HG03103 (cell line): ENCODE measurements at regions not wholly inside any gene's neighbourhood (a gene's known extent, or its start where the extent isn't known, plus 50 kb on each side); places are given as distances from the start of the nearest gene placed in this dataset.

Experiments used
- ATAC-seq: cut with Tn5 transposase; IDR thresholded peaks from one replicate; pipeline ENCODE4 v1.9.1; 2021; ENCODE audit warnings: low read depth; ENCODE audit not compliant: unreplicated experiment

DNA sequence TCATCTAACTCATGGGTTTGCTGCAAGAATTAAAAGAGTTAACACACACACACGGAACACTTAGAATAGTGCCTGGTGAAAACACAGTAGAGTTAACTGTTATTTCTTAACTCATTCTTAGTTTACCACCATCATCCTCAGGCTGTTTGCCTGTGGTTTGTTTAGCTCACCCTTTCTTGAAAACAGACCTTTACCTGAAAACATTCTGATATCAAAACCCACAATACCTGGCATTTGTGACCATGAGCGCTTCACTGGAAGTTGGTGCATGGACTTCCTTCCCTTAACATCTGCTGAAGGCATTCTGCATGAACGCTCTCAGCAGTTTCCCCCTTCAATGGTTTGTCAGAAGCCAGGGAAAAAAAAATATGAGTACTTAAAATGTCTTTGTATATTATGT is 256.0 kb downstream of the ETS1 start:
- ATAC-seq, result no peak

DNA sequence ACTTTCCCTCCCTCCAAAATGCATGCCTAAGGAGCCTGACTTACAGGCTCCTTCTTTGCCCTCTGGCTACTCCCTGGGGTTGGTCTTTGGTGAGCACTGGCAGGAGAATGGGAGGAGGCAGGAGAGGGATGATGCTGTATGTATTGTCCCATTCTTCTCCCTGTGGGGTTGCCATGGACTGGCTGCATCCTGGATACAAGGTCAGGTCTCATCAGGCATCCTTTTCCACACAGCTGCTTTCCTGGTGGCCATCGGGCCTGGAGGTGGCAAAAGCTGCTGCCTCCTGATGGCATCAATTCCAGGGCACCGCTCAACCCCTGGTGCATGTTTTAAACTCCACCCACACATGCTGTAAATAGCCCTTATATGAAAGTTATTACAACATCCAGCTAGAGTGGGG is 257.2 kb downstream of the ETS1 start:
- no peak for ATAC-seq

DNA sequence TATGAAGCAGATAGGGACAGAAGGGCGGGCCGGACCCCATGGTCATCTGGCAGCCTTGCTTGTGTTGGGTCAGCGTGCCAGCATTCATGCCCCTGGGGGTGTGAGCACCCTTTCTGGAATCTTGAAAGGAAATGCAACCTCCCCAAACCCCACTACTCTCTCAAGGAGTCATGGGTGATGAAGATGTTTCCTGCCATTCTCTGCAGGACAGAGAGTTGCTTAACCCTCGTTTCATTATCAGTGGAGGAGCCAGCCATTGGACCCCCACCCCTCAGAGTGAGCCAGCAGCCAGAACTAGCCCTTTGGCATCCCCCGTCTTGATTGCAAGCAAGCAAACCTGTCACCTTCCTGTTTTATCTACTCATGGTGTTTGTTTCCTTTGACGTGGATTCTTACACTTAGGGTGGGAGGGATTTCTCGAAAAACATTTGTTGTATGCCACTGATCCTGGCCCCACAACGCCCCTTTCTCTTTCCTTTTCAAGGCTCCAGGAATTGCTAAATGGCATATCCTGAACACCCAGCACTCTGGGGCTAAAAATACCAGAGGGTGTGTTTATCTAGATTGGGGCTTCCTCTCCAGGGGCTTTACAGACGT is 258.3 kb downstream of the ETS1 start:
- no peak for ATAC-seq

DNA sequence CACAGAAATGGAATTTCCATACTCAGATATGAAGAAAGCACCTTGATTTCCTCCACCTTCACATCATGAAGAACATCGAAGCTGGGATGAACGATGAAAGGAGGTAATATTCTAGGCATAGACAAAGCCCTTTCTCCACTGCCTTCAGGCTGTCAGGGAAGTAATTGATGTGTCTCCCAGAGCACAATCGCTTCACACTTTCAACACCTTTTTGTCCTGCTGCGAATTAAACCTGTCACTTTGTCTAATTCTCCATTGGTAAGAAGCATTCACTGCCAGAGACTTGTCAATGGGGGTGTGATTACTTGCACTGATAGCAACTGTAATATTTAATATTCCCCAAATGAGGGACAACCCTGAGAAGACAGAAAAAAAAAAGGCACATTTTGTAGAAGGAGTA is 260.1 kb downstream of the ETS1 start:
- no peak for ATAC-seq

DNA sequence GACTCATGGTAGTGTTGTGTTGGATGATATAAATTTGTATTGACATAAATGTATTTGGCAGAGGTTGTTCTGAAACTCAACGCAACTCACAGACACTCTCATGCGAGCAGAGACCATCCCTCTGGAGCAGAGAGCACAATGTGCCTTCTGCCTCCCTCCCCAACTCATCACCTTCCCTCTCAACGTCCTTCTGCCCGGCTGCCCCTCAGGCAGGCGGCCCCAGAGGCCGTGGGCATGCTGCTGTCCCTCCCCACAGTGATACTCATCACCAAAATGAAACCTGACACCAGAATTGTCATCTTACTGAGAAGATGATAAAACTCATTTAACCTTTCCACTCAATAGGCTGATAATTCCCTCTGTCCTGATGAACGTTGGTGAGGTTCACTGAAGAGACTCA is 260.6 kb downstream of the ETS1 start:
- ATAC-seq, result no peak

DNA sequence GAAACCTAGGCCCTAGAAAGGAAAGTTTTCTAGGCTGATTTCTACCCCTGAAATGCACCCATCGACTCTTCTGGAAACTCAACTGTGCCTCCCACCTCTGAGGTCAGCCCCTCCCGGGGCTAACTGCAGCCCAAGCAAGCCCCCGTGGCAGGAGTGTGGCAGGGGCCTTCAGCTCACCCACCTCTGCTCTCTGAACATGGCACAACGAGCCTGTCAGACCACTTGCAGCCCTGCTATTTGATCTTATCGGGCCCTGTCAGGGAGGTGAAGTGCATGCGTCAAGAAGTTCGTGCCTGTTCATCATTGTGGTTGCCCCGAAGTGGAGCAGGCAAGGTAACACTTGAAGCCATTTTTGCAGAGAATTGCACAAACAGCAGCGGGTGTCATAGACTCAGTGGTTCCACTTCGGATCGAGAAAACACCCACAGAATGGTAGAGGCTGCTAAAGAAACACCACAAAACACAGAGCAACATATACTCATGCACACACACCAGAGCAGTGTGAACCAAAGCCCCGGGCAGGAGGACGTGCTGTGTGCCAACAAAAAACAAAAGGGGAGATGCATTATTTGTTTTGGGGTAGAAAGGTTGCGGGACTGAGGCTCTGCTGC is 262.7 kb downstream of the ETS1 start:
- no peak for ATAC-seq

DNA sequence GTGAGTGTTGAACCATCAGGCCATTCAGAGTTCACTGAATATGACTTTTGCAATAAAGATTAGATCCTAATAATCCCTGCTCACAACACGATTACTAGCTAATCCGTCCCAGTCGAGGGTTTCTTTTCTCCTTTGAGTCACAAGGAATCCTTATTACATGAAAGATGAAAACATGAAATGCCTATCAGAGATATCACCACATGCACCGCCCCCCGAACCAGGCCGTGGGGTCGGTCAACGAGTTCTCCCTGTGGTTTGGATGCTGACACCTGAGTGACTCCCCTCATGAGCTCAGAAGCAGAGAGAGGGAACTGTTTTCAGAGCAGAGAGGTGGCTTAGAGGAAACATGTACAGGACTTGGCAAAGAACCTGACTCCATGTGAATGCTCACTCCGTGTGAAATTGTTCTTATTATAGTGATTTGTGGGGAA is 263.3 kb downstream of the ETS1 start:
- no peak for ATAC-seq

DNA sequence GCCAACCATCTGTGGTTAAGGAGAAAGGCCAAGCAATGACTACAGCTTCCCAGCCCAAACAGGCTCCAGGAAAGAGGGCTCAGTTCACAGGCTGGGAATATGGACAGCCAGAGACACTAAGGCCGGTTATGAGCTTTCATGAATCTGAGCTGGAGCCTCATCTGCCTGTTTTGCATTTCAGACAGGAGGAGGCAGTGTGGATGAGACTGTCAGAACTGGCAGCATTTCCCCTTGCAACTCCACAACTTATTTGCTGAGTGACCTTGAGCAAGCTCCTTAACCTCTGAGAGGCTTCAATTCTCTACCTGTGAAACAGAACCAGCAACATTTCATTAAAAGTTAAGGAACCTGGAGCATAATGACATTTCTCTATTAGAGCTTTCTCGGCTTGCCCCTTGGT is 264.0 kb downstream of the ETS1 start:
- peak; percentile 51 for ATAC-seq

DNA sequence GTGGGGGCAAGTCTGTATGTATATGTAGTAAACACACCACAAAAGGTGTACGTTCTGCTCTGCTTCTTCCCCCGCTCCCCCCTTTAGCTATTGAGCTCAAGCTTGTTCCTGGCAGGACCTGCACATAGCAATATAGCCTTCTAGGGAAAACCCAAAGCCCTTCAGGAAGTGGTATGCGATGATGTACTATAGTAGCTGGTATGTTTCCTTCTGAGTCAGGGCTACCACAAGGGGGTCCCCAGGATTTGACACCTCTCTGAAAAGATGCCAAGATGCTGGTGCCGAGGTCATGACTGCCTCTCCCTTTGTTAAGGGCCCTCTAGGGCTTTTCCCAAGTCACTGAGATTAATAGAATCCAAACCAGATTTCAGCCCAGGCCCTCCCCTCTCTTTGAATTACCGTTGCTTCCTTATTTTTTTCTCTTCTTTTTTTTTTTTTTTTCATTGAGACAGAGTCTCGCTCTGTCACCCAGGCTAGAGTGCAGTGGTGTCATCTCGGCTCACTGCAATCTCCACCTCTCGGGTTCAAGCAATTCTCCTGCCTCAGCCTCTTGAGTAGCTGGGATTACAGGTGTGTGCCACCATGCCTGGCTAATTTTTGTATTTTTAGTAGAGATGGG is 268.4 kb downstream of the ETS1 start:
- ATAC-seq, result peak; percentile 74

DNA sequence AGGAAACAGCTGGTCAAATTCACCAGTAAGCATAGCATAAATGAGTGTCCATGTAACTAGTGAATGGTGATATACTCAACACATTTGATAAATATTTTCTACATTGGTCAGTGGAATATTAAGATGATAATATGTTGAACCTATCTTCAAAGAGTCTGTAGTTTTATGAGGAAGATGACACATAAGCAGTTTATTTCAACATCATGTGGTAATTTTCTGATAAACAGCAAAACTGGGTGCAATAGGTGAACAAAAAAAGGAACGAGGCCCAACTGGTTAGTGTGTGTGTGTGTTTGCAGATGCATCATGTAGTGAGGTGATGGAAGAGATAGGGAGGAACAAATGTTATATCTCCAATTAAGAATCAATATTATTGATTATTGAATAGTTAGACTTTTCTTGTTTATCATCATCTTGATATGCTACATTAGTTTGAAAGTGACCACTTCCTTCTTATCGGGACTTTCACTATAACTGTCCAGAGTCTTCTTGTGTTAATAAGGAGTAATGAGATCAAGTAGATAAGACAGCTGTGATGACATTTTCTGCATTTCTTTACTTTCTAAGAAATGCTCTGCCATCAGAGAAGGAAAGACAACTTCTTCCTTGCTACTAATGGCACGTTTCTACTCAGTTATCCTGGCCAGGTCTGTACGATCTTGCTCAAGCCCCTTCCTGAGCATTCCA is 270.7 kb downstream of the ETS1 start:
- no peak for ATAC-seq

DNA sequence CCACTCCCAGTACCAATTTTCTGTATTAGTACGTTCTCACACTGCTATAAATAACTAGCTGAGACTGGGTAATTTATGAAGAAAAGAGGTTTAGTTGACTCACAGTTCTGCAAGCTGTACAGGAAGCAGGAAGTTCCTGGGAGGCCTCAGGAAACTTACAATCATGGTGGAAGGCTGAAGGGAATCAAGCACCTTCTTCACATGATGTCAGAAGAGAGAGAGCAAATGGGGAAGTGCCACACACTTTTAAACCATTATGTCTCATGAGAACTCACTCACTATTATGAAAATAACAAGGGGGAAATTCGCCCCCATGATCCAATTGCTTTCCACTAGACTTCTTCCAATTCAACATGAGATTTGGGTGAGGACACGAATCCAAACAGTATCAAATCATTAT is 271.4 kb downstream of the ETS1 start:
- ATAC-seq, result no peak

DNA sequence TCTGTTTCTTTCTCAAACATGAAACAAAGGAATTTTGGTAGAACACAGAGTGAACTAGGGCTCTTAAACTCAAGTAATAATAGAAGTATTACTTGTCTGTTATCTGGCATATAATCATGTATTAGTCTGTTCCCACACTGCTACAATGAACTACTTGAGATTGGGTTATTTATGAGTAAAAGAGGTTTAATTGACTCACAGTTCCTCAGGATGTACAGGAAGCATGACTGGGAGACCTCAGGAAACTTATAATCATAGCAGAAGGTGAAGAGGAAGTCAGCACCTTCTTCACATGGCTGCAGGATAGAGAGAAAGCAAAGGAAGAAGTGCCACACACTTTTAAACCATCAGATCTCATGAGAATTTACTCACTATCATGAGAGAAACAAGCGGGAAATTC is 273.4 kb downstream of the ETS1 start:
- no peak for ATAC-seq

DNA sequence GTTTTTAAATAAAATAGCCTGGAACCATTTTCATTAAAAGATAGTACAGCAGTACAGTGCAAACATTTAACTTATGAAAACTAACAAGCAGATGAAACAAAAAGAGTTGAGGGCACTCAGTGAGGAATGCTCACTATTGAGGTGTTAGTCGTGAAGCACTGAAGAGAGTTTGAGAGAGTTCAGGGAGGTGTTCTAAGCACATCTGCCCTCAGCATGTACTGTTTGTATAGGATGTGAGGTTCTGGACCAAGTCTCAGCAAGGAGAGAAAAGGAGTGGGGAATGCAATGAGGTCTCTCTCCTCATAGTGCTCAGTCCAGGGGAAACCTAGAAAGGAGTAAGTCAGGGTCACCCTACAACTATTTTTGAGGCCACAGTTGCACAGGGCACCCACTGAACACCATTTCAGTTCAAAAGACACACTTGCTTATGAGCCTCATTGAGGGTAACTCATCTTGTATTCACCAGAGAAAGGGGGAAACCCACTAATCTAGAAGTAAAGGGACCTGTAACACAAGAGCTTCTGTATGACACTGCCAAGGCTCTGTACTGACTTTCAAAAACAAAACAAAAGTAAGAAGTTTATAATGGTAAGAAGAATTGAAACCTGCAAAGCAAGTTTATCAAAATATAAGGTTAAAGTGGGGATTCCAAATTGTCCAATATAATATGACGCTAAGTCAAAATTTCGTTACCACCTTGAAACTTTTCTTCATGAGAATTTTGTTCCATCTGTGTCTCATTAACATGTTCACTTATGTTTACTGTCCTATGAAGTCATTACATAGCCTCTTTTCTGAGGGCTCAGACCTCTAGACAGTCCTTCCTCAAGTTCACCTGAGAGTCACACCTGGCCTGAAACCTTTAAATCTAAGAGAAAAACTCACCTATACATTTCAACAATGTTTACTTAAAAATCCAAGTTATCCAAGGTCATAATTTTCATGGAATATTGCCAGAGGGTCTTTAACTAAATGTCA is 275.3 kb downstream of the ETS1 start:
- no peak for ATAC-seq

DNA sequence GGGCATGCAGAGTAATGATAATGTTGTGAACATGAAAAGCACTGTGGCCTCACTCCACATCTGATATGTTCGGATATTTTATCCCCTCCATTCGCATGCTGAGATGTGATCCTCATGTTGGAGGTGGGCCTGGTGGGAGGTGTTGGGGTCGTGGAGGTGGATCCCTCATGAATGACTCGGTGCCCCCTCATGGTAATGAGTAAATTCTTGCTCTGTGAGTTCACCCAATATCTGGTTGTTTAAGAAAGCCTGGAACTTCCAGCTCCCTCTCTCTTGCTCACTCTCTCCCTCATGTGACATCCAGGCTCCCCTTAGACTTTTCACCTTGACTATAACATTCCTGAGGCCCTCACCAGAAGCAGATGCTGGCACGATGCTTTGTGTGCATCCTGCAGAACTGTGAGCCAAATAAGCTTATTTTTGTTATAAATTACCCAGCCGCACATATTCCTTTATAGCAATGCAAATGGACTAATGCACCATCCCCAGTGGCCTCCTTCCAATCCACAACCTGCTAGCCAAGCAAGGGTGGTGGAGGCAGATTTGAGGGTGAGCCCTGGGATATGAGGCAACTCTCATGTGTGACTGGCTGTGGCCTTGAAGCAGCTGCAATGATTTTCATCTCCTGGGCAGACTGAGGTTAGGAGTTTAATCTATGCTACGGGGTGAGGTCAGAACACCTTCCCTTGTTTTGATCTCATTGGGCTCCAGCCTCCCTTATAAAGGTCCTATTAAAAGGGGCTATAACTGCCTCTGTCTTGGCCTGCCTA is 276.5 kb downstream of the ETS1 start:
- ATAC-seq, result no peak

DNA sequence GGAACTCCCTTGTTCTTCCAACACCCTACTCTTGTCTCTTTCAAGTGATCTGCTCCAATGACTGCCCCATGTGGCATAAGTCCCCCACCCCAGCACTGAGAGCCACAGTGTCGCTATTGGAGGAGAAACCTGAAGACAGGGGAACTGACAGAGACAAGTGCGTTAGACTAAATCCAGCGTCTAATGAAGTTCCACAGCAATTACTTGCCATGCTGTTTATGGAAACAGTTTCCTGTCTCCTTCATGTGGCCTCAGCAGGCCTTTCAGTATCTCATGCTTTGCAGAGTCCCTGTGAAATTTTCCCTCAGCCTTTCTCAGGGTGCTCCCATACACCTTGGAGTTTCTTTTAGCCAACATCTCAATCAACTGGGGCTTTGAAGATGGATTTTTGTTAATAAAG is 277.4 kb downstream of the ETS1 start:
- no peak for ATAC-seq

DNA sequence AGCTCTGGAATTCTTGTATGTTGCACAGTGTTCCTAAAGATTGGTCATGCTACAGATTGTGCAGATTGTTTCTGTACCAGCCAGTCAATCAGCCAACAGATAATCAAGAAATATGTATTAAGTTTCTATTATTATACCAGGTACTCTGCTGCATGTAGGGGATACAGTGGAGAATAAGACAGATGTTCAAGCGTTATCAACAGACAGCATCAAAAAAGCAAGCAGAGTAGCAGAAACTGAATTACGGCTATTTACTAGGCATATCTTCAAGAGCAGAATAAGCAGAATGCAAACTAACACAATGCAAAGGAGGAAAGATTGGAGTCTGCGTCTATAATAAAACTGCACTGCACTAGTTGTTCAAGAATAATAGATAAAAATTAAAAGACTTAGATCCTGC is 278.6 kb downstream of the ETS1 start:
- ATAC-seq, result no peak

DNA sequence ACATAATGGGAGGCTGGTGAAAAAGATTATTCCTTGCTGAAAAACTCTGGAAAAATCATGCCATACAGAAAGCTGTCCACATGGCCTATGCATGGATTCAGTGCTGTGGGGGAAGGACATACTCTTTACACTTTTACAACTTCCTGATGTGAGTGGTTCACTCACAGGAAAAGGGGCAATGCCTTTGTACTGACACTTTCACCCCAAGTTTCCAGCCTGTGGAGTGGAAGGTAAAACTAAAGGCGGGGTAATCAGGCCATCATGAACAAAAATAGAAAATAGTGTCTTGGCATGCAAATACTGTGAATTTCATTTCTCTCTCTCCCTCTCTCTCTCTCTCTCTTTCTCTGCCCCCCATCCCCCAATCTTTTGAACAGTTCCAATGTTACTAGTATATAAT is 281.8 kb downstream of the ETS1 start:
- ATAC-seq, result no peak

DNA sequence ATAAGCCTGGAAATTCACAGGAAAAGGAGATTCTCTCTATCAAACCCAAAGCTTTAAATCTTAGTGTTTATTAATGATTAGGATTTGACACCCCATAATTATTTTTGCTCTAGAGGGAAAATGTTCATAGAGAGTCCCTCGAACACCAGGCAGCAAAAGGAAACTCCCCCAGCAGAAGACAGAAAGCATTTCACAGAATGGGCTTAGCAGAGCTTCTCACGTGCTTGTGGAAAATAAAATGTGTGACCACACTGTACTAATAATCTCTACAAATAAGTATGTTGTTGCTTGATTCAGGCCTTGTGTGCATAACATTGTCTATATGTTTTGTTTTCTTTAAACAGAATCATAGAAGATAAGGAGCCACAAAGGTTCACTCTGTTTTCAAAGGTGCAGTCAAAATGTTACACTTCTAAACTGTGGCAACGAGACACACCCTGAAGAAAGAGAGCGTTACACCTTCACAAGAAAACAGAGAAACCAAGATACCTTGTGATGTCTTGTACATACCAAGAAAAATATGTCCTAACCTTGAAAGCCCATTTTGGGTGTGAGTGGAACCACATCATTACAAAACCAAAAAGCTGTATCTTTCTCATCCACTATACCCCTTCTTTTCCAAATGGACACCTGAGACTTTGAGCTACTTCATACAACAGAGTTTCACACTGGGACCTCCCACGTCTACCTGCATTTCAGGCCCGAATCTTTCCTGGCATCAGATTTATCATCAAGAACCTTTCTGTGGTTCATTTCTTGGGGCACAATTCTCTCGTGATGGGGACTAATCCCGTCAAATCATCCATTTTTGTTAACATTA is 282.5 kb downstream of the ETS1 start:
- ATAC-seq, result no peak

DNA sequence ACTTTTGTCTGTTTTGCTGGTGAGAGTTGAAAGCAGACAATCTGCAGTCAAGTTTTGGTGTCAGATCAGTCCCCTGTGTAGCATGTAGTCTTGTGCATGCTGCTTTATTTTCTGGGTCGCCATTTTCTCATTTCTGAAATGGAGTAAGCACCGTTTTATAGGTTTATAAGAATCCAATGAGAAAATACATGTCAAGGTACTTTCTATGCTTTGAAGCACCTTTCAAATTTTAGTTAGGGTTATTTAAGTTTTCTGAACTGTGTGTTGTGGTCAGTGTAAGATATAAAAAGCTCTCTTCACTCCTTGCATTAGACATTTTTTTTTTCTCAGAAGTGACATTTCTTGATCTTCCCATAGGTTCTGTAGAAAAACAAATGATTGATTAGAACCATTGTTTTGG is 283.2 kb downstream of the ETS1 start:
- no peak for ATAC-seq
